DMS114 treated with DMSO at 0.1 percent for 48 hours (cell line): ENCODE measurements at regions not wholly inside any gene's neighbourhood (a gene's known extent, or its start where the extent isn't known, plus 50 kb on each side); places are given as distances from the start of the nearest gene placed in this dataset.

ENCODE experiments used
- DNase-seq: peaks from one replicate; lab custom pipeline; 2025; ENCODE audit not compliant: unreplicated experiment; lab: John Stamatoyannopoulos, UW

GRCh38 chr7:35454575-35455385 is 200.9 kb upstream of the TBX20 start:
- DNase-seq, result no peak

- DNase-seq, result no peak
Observed at GRCh38 chr7:35450456-35451214, 196.7 kb upstream of the TBX20 start.

GRCh38 chr7:35448486-35448885 is 194.6 kb upstream of the TBX20 start:
- no peak for DNase-seq

GRCh38 chr7:35446091-35446490 is 192.2 kb upstream of the TBX20 start:
- no peak for DNase-seq

- no peak for DNase-seq
Observed at GRCh38 chr7:35437619-35438275, 183.8 kb upstream of the TBX20 start.

GRCh38 chr7:35436452-35436851 is 182.6 kb upstream of the TBX20 start:
- DNase-seq, result no peak

- DNase-seq, result no peak
Observed at GRCh38 chr7:35430547-35431153, 176.8 kb upstream of the TBX20 start.

GRCh38 chr7:35424869-35425495 is 171.1 kb upstream of the TBX20 start:
- peak; percentile 48 for DNase-seq

- no peak for DNase-seq
Observed at GRCh38 chr7:35424440-35424839, 170.5 kb upstream of the TBX20 start.

- DNase-seq, result no peak
Observed at GRCh38 chr7:35422715-35423114, 168.8 kb upstream of the TBX20 start.

- no peak for DNase-seq
Observed at GRCh38 chr7:35420656-35421055, 166.8 kb upstream of the TBX20 start.

- DNase-seq, result no peak
Observed at GRCh38 chr7:35419391-35419755, 165.5 kb upstream of the TBX20 start.

- DNase-seq, result no peak
Observed at GRCh38 chr7:35418716-35419390, 165.0 kb upstream of the TBX20 start.

GRCh38 chr7:35416568-35416967 is 162.7 kb upstream of the TBX20 start:
- DNase-seq, result no peak

- DNase-seq, result no peak
Observed at GRCh38 chr7:35415411-35415822, 161.5 kb upstream of the TBX20 start.

- DNase-seq, result no peak
Observed at GRCh38 chr7:35411331-35411730, 157.4 kb upstream of the TBX20 start.

- DNase-seq, result no peak
Observed at GRCh38 chr7:35405461-35405860, 151.6 kb upstream of the TBX20 start.

GRCh38 chr7:35401217-35401879 is 147.4 kb upstream of the TBX20 start:
- DNase-seq, result no peak

GRCh38 chr7:35399840-35400239 is 145.9 kb upstream of the TBX20 start:
- no peak for DNase-seq

GRCh38 chr7:35399216-35399615 is 145.3 kb upstream of the TBX20 start:
- no peak for DNase-seq
